ENCODE measurements at regions not wholly inside any gene's neighbourhood (a gene's known extent, or its start where the extent isn't known, plus 50 kb on each side); places are given as distances from the start of the nearest gene placed in this dataset.

DNA sequence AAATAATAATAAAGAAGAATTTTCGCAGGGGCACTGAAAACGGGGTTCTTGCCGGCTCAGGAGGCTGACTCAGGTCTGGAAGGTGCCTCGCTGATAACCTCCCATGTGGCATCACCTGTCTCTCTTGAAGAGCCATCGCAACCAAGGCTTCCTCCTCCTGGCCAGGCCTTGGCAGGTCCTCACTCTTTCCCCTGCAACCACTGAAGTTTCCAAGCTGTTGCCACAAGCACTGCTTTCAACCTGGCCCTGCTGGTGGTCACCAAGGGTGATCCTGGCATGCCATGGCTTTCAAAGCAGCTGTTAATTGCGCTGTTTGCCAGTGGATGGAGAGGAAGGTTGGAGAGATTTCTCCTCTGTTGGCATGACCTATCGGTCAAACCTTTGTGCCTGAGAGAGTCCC, 163.6 kb upstream of the COPS8 start:
- DNase-seq (ENCODE audit: low read depth in 2 of 2), result no peak

DNA sequence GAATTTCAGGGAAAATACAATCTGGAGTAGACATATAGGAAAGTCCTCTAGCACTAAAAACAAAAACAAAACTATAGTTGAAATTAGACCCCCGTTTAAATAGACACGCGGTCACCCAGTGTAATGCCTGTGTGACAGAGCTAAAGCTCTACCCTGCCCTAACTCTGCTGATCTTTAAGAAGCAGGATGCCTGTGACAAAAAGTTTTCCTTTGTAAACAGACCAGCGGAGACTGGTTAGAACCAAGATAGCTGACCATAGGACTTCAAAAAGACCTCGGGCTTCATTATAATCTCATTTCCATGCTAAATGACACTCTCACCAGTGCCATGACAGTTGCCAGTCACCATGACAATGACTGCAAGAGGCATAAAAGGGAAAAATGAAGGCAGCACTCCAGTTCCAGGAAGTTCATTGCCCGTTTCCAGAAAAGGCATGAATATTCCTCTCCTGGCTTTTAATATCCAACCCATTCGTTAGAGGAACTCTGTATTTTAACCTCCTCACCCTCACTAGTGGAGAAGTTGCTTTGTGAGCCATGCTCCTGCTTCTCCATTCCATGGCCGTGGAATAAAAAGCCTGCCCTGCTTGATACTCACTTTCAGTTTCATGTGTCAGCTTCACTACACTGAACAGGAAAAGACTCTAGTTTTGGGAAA, 157.2 kb upstream of the COPS8 start:
- DNase-seq (ENCODE audit: low read depth in 2 of 2), result no peak

- DNase-seq (ENCODE audit: low read depth in 2 of 2), result no peak
Measured at GRCh38 chr2:236932831-236933361, 152.8 kb upstream of the COPS8 start.

DNA sequence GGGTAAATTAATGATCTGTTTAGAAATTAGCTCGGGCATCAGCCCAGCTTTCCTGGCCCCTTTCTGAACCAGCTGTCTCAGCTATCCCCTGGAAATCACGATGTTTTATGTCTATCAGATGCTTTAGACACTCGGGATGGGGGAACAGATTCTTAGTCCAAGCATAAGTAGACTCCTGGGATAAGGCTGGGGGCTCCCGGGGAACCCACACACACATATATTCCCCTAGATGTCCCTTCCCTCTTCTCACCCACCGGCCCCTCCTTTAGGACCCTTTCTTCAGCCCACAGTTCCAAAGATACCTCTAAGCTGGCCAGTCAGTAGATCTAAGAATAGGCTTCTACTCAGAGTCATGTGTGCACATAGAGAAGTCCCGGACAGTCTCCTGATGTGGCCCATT, 151.5 kb upstream of the COPS8 start:
- DNase-seq (ENCODE audit: low read depth in 2 of 2), result no peak

DNA sequence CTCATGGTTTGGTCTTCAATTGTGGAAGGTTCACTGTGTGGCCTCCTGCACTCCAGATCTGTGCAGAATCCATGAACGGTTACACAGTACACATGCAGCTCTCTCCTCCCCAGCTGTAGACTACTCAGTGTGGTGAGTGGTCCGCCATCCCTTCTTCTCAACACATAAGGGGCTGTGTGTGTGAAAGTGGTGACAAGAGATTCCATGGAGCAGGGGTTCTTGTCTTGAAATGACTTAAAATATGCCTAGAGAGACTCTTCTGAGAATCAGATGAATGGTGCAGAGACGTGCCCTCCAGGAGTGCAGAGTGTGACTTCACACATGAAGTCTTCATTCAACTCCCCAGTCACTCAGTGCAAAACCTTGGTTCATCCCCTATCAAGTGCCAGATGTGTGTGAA, 151.0 kb upstream of the COPS8 start:
- DNase-seq (ENCODE audit: low read depth in 2 of 2), result no peak

- DNase-seq (ENCODE audit: low read depth in 2 of 2), result no peak
Measured at GRCh38 chr2:236935083-236935482, 150.6 kb upstream of the COPS8 start.

- no peak for DNase-seq (ENCODE audit: low read depth in 2 of 2)
Measured at GRCh38 chr2:236935631-236936445, 149.9 kb upstream of the COPS8 start.

DNA sequence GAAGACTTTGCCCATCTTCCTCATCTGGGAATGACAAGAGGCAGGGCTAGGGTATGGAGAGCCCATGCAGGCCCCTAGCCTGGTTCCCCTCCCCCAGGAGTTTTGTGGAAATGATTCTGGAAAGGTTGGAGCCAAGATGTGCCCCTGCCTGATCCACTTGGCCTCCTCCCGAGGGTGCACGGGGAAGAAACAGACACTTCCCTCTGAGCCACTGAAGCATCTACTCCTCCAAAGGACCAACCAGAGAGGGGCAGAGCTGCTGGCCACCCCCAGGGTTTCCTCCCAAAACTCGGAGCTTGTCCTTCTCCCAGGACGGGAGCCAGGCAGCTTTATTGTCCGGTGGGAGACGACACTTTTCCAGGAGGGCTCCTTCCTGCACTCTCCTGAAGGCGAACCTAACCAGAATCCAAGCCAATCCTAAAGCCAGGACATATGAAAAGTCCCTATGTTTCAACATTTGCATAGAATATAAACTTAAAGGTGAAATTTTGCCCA, 149.2 kb upstream of the COPS8 start:
- DNase-seq (ENCODE audit: low read depth in 2 of 2), result no peak

- no peak for DNase-seq (ENCODE audit: low read depth in 2 of 2)
Measured at GRCh38 chr2:236938126-236938525, 147.6 kb upstream of the COPS8 start.

- no peak for DNase-seq (ENCODE audit: low read depth in 2 of 2)
Measured at GRCh38 chr2:236939271-236939670, 146.4 kb upstream of the COPS8 start.

- no peak for DNase-seq (ENCODE audit: low read depth in 2 of 2)
Measured at GRCh38 chr2:236939721-236940231, 145.9 kb upstream of the COPS8 start.

DNA sequence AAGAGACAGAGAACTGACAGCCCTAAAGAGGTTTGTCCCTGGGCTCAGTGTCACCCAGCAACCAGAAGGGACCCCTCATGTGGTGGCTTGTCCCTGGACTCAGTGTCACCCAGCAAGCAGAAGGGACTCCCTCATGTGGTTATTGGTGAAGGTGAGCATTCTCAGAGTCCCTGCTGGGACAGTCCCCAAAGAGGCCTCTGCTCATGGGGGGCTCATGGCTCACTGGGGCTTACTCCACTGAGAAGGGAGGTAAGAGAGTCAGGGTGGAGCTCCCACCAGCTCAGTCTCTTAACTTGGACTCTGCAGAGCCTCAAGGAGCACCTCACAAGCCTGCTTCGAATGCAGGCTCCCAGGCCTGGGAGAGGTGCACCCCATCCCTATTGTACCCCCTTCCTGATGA, 145.2 kb upstream of the COPS8 start:
- DNase-seq (ENCODE audit: low read depth in 2 of 2), result no peak

DNA sequence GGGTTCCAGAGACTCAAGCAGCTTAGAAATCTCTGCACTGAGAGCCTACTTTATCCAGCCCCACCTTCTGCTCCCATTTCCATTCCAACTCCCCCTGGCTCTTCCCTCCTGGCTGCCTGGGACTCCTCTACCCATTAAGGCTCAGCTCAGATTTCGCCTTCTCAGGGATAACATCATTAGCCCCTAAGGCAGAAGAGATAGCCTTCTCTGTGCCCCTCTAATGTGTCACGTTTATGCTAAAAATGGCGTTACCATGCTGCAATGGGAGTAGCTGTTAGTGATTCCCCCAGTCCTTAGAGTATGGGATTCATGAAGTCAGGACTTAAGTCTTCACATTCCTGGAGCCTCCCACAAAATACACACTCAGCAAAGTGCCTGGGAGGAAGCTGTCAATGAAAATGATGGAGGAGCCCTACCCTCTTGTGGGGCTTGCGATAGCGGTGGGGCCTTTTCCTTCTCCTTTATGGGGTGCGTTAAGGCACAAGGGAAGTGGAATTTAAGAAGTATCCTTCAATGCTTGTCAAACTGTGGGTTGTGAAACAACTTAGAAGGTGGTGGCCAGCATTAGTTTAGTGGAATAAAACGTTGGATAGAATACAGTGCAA, 144.7 kb upstream of the COPS8 start:
- no peak for DNase-seq (ENCODE audit: low read depth in 2 of 2)

- DNase-seq (ENCODE audit: low read depth in 2 of 2), result no peak
Measured at GRCh38 chr2:236941551-236941950, 144.1 kb upstream of the COPS8 start.

- DNase-seq (ENCODE audit: low read depth in 2 of 2), result no peak
Measured at GRCh38 chr2:236942554-236942953, 143.1 kb upstream of the COPS8 start.

DNA sequence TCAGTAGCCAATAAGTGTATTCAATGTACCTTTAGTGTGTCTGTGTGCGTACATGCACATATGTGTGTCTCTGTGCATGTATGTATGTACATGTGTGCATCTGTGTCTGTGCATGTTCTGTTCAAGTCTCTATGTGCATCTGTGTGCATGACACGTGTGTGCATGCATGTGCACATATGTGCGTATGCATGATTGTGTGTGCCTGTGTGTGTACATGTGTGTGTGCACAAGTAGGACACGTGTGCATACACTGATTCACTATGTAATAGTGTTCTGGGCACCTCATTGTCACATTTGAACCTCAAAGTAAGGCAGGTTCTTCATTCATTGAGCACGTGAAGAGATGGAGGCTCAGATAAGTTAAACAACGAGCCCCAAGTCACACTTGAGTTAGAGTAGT, 142.6 kb upstream of the COPS8 start:
- no peak for DNase-seq (ENCODE audit: low read depth in 2 of 2)

DNA sequence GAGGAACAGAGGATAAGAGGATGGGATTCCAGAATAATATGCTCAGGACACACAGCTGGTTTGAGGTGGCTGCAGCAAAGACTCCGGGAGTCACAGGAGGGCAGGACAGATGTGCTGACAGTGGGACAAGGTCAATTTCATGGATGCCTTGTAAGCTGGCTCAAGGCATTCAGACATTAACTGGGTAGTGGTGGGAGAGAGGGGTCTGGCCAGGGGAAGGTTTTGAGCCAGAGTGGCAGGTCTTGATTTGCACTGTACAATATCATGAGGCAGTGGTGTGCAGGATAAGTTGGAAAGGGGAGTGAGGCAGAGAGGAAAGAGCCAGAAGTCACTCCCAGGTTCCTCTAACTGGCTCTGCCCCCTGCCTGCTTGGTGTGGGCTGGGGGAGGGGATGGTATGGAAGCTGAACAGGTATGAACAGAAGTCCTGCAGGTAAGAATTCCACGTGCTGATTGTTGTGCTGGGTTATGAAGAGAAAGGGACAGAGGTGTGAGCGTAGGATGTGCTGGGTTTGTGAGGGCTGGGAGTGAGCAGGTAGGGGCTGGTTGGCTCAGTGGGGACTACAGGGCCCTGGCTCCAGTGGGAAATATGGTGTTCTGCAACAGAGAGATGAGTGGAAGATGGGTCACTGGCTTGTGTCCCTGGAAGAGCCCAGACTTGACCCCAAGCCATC, 141.7 kb upstream of the COPS8 start:
- no peak for DNase-seq (ENCODE audit: low read depth in 2 of 2)

DNA sequence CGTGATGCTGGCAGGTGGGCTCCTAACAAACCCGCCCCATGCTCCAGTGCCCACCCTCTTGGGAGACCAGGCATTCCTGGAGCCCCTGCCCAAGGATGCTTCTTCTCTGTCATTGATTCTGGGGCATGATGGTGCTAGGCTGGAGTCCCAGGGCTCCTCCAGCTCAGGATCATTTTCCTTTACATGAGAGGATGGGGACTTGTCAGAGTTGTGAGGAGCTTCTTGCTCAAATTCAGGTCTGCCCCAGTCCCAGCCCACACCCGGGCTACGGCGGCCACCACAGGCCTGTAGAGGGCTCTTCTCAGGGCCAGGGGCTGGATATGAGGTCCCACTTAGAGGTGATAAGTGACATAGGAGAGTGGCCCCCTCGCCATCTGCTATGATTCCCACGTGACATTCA, 141.1 kb upstream of the COPS8 start:
- DNase-seq (ENCODE audit: low read depth in 2 of 2), result no peak

DNA sequence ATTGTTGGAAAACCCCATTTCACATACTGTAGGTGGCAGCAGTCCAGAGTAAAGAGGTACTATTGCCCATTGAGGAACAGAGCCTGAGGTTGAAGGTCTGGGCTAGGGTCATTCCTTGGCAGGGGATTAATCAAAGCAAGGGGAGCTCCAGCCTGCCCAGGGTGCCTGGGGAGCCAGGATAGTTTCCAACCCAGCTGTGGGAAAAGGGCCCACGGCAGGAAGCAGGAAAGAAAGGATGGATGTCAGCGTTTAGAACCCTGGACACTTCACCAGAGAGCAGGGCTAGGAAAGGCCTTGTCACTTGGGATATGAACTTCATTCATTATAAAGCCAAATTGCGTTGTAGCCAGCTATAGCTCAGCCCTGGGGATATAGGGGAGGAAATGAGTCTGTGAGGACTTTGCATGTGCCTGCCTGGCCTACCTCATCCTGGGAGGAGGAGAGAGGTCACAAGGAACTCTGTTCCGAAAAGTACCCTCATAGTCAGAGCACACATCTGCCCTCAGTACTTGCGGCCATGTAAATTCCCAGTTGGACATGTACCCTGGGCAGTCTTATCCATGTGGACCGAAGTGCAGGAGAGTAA, 140.2 kb upstream of the COPS8 start:
- no peak for DNase-seq (ENCODE audit: low read depth in 2 of 2)

DNA sequence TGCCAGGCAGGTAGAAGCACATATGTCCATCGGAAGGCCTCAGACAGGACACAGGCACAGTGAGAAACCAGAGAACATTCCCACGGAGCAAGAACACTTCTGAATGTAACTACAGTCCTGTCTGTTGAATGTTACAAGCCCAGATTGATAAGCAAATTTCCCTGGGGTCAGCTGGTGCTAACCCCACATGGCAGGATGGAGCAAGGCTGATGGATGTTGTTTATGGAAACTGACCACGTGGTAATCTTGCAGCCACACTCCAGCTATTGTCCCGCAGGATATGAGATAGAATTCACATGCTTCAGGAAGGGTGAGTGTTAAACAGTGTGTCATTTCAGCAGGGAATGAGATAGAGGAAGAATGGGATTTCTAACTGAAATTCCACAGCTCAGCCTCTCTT, 138.8 kb upstream of the COPS8 start:
- no peak for DNase-seq (ENCODE audit: low read depth in 2 of 2)

GRCh38 chr2:236947294-236947693, 138.4 kb upstream of the COPS8 start:
- no peak for DNase-seq (ENCODE audit: low read depth in 2 of 2)

DNA sequence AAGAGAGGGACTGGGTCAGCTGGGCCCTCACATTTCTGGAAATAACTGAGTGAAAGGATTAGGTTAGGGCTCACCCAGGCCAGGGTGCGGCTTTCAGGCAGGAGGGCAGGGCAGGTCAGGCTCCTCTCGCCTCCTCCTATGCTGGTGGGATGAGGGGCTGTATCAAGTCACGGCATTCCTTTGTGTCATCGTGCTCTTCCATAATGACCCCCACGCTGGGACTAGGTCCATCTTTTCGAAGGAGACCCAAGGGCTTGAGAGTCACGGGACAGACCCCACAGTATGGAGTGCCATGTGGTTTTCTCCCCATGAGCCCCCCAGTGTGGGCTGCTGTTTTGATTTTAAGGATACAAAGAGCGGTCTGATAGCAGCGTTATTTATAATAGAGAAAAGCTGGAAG, 137.8 kb upstream of the COPS8 start:
- no peak for DNase-seq (ENCODE audit: low read depth in 2 of 2)

Data from activated CD4-positive, alpha-beta T cell treated with anti-CD3 and anti-CD28 coated beads for 24 hours (primary cell).